ENCODE measurements at regions not wholly inside any gene's neighbourhood (a gene's known extent, or its start where the extent isn't known, plus 50 kb on each side); places are given as distances from the start of the nearest gene placed in this dataset.

GRCh38 chr13:30042272-30042671 is 191.9 kb upstream of the UBL3 start:
- TF ChIP-seq POLR2A (IDR thresholded peaks at IDR 0.05) = no peak
- TF ChIP-seq CTCF (IDR thresholded peaks at IDR 0.05) = no peak
- no peak for TF ChIP-seq POLR2AphosphoS5 (IDR thresholded peaks at IDR 0.05)

Measured in upper lobe of left lung (tissue), 4 donors.